Common myeloid progenitor, CD34-positive (primary cell): ENCODE measurements at regions not wholly inside any gene's neighbourhood (a gene's known extent, or its start where the extent isn't known, plus 50 kb on each side); places are given as distances from the start of the nearest gene placed in this dataset.

Experiments used
- CTCF ChIA-PET: fragments of 350-600 bp; sonication (Branson Sonifier 250); formaldehyde crosslinking; loops from one replicate; lab custom pipeline; 2021; ENCODE audit warnings: antibody characterized with exemption; lab: Charles Lee
- POLR2A ChIA-PET: fragments of 350-600 bp; sonication (Branson Sonifier 250); formaldehyde crosslinking; loops from one replicate; lab custom pipeline; 2021; ENCODE audit warnings: antibody characterized with exemption; lab: Charles Lee
- DNase-seq, 3 donors: peaks; one replicate each; pipeline versions ENCODE4 v3.0.0 to v3.0.0-alpha.2; 2013
- H3K27ac ChIP-seq, 2 experiments: 1 replicate in 1 of 2; 2 replicates in 1 of 2; pipeline ENCODE4 v1.7.0; 2013; ENCODE audit warnings: inconsistent platforms in 2 of 2, low read length in 2 of 2, mild to moderate bottlenecking in 2 of 2, low read depth in 1 of 2, moderate library complexity in 1 of 2; ENCODE audit not compliant: severe bottlenecking in 2 of 2, insufficient read depth in 1 of 2, poor library complexity in 1 of 2
- H3K27me3 ChIP-seq, 5 experiments: replicated peaks in 2 of 5; 1 replicate in 3 of 5; 2 replicates in 2 of 5; pipeline versions ENCODE4 v1.6.1 to v1.7.0; 2013; ENCODE audit warnings: low read length in 4 of 5, mild to moderate bottlenecking in 2 of 5, moderate library complexity in 2 of 5, inconsistent platforms in 1 of 5; ENCODE audit not compliant: insufficient read depth in 5 of 5, control insufficient read depth in 4 of 5
- H3K36me3 ChIP-seq, 4 experiments: 1 replicate in 2 of 4; 2 replicates in 2 of 4; pipeline versions ENCODE4 v1.6.1 to v1.7.0; 2013; ENCODE audit warnings: low read length in 3 of 4, control low read depth in 1 of 4, mild to moderate bottlenecking in 1 of 4; ENCODE audit not compliant: control insufficient read depth in 4 of 4, insufficient read depth in 4 of 4
- H3K4me1 ChIP-seq, 4 experiments: 1 replicate in 3 of 4; 2 replicates in 1 of 4; pipeline versions ENCODE4 v1.6.1 to v1.7.1; 2013; ENCODE audit warnings: low read length in 3 of 4, mild to moderate bottlenecking in 3 of 4, control low read depth in 1 of 4, inconsistent platforms in 1 of 4, moderate library complexity in 1 of 4; ENCODE audit not compliant: control insufficient read depth in 4 of 4, insufficient read depth in 4 of 4; ENCODE audit errors: control extremely low read depth in 1 of 4
- H3K4me3 ChIP-seq, 7 experiments: 1 replicate in 4 of 7; 2 replicates in 3 of 7; pipeline versions ENCODE4 v1.5.1 to v1.7.0; 2013; ENCODE audit warnings: mild to moderate bottlenecking in 7 of 7, low read length in 6 of 7, moderate library complexity in 6 of 7, inconsistent platforms in 2 of 7, low read depth in 2 of 7, control low read depth in 1 of 7; ENCODE audit not compliant: insufficient read depth in 4 of 7, control insufficient read depth in 1 of 7; ENCODE audit errors: extremely low read depth in 1 of 7
- H3K9me3 ChIP-seq, 5 experiments: 1 replicate in 4 of 5; 2 replicates in 1 of 5; pipeline versions ENCODE4 v1.6.1 to v1.7.1; 2013; ENCODE audit warnings: low read length in 4 of 5, mild to moderate bottlenecking in 2 of 5, inconsistent platforms in 1 of 5, low read depth in 1 of 5, moderate library complexity in 1 of 5; ENCODE audit not compliant: control insufficient read depth in 4 of 5, insufficient read depth in 2 of 5; ENCODE audit errors: control extremely low read depth in 1 of 5
- WGBS: methylation state at CpG from one replicate; pipeline ENCODE4 v1.1.5; 2013; ENCODE audit not compliant: insufficient coverage; 5-methylcytosine and 5-hydroxymethylcytosine counted together

GRCh38 chr4:162803378-162803777 lies 363.3 kb downstream of the NAF1 start:
- DNase-seq: no peak
- H3K9me3 ChIP-seq: no peaks in the 10 kb centered on the region
- CTCF ChIA-PET: no interaction called here
- H3K36me3 ChIP-seq: no peaks in the 10 kb centered on the region
- no peak overlapping the region for H3K27ac ChIP-seq
- H3K4me1 ChIP-seq: no peaks in the 10 kb centered on the region
- H3K4me3 ChIP-seq: no peak overlapping the region
- no peaks in the 10 kb centered on the region for H3K27me3 ChIP-seq
- POLR2A ChIA-PET: no interaction called here

- no peak for DNase-seq
- Histone ChIP-seq H3K4me3 (no peak overlapping the region), H3K27me3 (no peaks in the 10 kb centered on the region), H3K4me1 (no peaks in the 10 kb centered on the region), H3K36me3 (no peaks in the 10 kb centered on the region), H3K9me3 (no peaks in the 10 kb centered on the region), H3K27ac (no peak overlapping the region)
- WGBS: no CpG with 5 or more reads among the region's 1 CpG
- ChIA-PET CTCF (no interaction called here), POLR2A (no interaction called here)
Observed at GRCh38 chr4:162797108-162797507, 369.6 kb downstream of the NAF1 start.

GRCh38 chr4:162793571-162793970 lies 373.1 kb downstream of the NAF1 start:
- no peaks in the 10 kb centered on the region for H3K4me1 ChIP-seq
- no peak for DNase-seq
- no peaks in the 10 kb centered on the region for H3K36me3 ChIP-seq
- no peaks in the 10 kb centered on the region for H3K27me3 ChIP-seq
- ChIA-PET POLR2A (no interaction called here), CTCF (no interaction called here)
- WGBS: no CpG with 5 or more reads among the region's 2 CpGs
- no peaks in the 10 kb centered on the region for H3K9me3 ChIP-seq
- no peak overlapping the region for H3K27ac ChIP-seq
- no peak overlapping the region for H3K4me3 ChIP-seq

GRCh38 chr4:162793004-162793403 lies 373.7 kb downstream of the NAF1 start:
- WGBS: no CpG with 5 or more reads among the region's 2 CpGs
- POLR2A ChIA-PET: no interaction called here
- CTCF ChIA-PET: no interaction called here
- H3K27me3 ChIP-seq: no peaks in the 10 kb centered on the region
- H3K36me3 ChIP-seq: no peaks in the 10 kb centered on the region
- H3K4me1 ChIP-seq: no peaks in the 10 kb centered on the region
- H3K9me3 ChIP-seq: no peaks in the 10 kb centered on the region
- DNase-seq: no peak
- no peak overlapping the region for H3K4me3 ChIP-seq
- no peak overlapping the region for H3K27ac ChIP-seq

GRCh38 chr4:162791226-162791625 lies 375.5 kb downstream of the NAF1 start:
- POLR2A ChIA-PET: no interaction called here
- Histone ChIP-seq H3K4me3 (no peak overlapping the region), H3K27ac (no peak overlapping the region), H3K9me3 (no peaks in the 10 kb centered on the region), H3K27me3 (no peaks in the 10 kb centered on the region), H3K36me3 (no peaks in the 10 kb centered on the region), H3K4me1 (no peaks in the 10 kb centered on the region)
- no peak for DNase-seq
- CTCF ChIA-PET: no interaction called here
- 100% methylated on average over 1 of the region's 2 CpGs for WGBS

GRCh38 chr4:162787120-162787519 lies 379.6 kb downstream of the NAF1 start:
- no peak for DNase-seq
- no CpG with 5 or more reads among the region's 2 CpGs for WGBS

GRCh38 chr4:162782778-162783525 lies 383.7 kb downstream of the NAF1 start:
- H3K4me1 ChIP-seq: no peaks in the 10 kb centered on the region
- DNase-seq: peak in 2 of 3 donors; percentile 1 to 7
- 39% methylated on average over 4 of the region's 7 CpGs for WGBS

More at GRCh38 chr4:162787120-162787519, 379.6 kb downstream of the NAF1 start:
- Histone ChIP-seq H3K9me3 (no peaks in the 10 kb centered on the region), H3K4me3 (no peak overlapping the region), H3K27me3 (no peaks in the 10 kb centered on the region), H3K36me3 (no peaks in the 10 kb centered on the region), H3K4me1 (no peaks in the 10 kb centered on the region), H3K27ac (no peak overlapping the region)
- ChIA-PET POLR2A (no interaction called here), CTCF (no interaction called here)

More at GRCh38 chr4:162782778-162783525, 383.7 kb downstream of the NAF1 start:
- no peak overlapping the region for H3K27ac ChIP-seq
- no peaks in the 10 kb centered on the region for H3K9me3 ChIP-seq
- ChIA-PET POLR2A (no interaction called here), CTCF (no interaction called here)
- H3K36me3 ChIP-seq: no peaks in the 10 kb centered on the region
- no peaks in the 10 kb centered on the region for H3K27me3 ChIP-seq
- no peak overlapping the region for H3K4me3 ChIP-seq
